Lung (tissue), 11 donors: ENCODE measurements at regions not wholly inside any gene's neighbourhood (a gene's known extent, or its start where the extent isn't known, plus 50 kb on each side); places are given as distances from the start of the nearest gene placed in this dataset.

Experiments
- ATAC-seq: fragments of 200-7000 bp; cut with Tn5 transposase; one replicate; pipeline ENCODE4 v1.9.1; 2020; ENCODE audit warnings: moderate number of reproducible peaks; ENCODE audit not compliant: insufficient read depth, low FRiP score
- DNase-seq, 3 donors: peaks; one replicate each; pipeline ENCODE4 v3.0.0-alpha.2; 2013 to 2017
- H3K27ac ChIP-seq, 2 donors: one replicate each; pipeline ENCODE4 v1.5.1; 2013; ENCODE audit warnings: mild to moderate bottlenecking in 2 of 2, moderate library complexity in 2 of 2, control low read depth in 1 of 2, inconsistent platforms in 1 of 2, low read depth in 1 of 2, low read length in 1 of 2
- H3K27me3 ChIP-seq, 3 donors: one replicate each; pipeline ENCODE4 v1.5.1; 2013; ENCODE audit warnings: low read length in 2 of 3; ENCODE audit not compliant: control insufficient read depth in 3 of 3, insufficient read depth in 3 of 3
- H3K36me3 ChIP-seq, 4 donors: one replicate each; pipeline ENCODE4 v1.5.1; 2013; ENCODE audit warnings: low read length in 4 of 4, mild to moderate bottlenecking in 1 of 4, moderate library complexity in 1 of 4; ENCODE audit not compliant: control insufficient read depth in 4 of 4, insufficient read depth in 4 of 4
- H3K4me1 ChIP-seq, 5 donors: one replicate each; pipeline ENCODE4 v1.5.1; 2013; ENCODE audit warnings: low read length in 5 of 5, mild to moderate bottlenecking in 2 of 5, moderate library complexity in 1 of 5; ENCODE audit not compliant: control insufficient read depth in 5 of 5, insufficient read depth in 5 of 5
- H3K4me3 ChIP-seq: one replicate; pipeline ENCODE4 v1.5.1; 2013; ENCODE audit warnings: mild to moderate bottlenecking, control low read depth, moderate library complexity
- H3K9ac ChIP-seq, 2 donors: one replicate each; pipeline ENCODE4 v1.5.1; 2013; ENCODE audit warnings: low read length in 2 of 2, control low read depth in 1 of 2; ENCODE audit not compliant: insufficient read depth in 1 of 2
- H3K9me3 ChIP-seq, 4 donors: one replicate each; pipeline ENCODE4 v1.5.1; 2013; ENCODE audit warnings: low read length in 3 of 4, mild to moderate bottlenecking in 1 of 4, moderate library complexity in 1 of 4; ENCODE audit not compliant: control insufficient read depth in 4 of 4, insufficient read depth in 3 of 4
- WGBS, 2 donors: extraction: QIAGEN DNeasy Blood & Tissue Kit; methylation state at CpG; one replicate each; pipeline ENCODE4 v1.1.7; 2013; 5-methylcytosine and 5-hydroxymethylcytosine counted together
- TF ChIP-seq, protein P1 (sequence below): IDR thresholded peaks from 2 replicates; pipeline ENCODE4 v1.5.1; 2012; ENCODE audit warnings: mild to moderate bottlenecking; ENCODE audit errors: control extremely low read depth, extremely low read depth
- donor health status: control.
- donor health status: control.
- donor health status: Bipolar disorder and iron deficiency.
- donor health status: healthy.
- donor health status: DM: yes; HTN: yes; CAD: no.

DNA sequence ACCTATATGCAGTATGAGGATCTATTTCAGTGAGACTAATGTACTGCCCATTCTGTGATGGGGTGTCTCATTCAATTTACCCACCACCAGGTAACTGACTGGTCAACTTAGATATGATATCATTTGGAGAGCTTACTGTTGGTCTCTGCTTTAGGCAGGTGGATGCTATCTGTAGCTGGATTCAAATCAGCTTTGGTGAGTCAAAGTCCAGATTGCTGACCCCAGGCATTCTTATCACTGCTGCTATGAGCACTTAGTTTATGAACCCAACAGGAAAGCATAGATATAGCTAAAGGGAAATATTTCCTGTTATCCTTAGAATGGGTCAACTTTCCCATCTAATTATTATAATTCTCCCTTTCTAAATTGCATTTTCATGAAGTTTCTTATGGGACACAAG, 1295.2 kb upstream of the SPRY2 start:
- H3K9me3 ChIP-seq, result no peaks in the 10 kb centered on the region
- DNase-seq (no peak), ATAC-seq (no peak)
- no peaks in the 10 kb centered on the region for H3K36me3 ChIP-seq
- H3K4me3 ChIP-seq, result no peak overlapping the region
- H3K4me1 ChIP-seq, result no peaks in the 10 kb centered on the region
- H3K9ac ChIP-seq, result no peak overlapping the region
- TF ChIP-seq, protein P1, sequence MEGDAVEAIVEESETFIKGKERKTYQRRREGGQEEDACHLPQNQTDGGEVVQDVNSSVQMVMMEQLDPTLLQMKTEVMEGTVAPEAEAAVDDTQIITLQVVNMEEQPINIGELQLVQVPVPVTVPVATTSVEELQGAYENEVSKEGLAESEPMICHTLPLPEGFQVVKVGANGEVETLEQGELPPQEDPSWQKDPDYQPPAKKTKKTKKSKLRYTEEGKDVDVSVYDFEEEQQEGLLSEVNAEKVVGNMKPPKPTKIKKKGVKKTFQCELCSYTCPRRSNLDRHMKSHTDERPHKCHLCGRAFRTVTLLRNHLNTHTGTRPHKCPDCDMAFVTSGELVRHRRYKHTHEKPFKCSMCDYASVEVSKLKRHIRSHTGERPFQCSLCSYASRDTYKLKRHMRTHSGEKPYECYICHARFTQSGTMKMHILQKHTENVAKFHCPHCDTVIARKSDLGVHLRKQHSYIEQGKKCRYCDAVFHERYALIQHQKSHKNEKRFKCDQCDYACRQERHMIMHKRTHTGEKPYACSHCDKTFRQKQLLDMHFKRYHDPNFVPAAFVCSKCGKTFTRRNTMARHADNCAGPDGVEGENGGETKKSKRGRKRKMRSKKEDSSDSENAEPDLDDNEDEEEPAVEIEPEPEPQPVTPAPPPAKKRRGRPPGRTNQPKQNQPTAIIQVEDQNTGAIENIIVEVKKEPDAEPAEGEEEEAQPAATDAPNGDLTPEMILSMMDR, result no peak
- no peak overlapping the region for H3K27ac ChIP-seq
- no peaks in the 10 kb centered on the region for H3K27me3 ChIP-seq

- 92 to 94% methylated on average over 2 of the region's 2 CpGs for WGBS, 2 donors
- no peak for ATAC-seq
These were observed 1274.1 kb upstream of the SPRY2 start for GRCh38 chr13:81615031-81615430.

DNA sequence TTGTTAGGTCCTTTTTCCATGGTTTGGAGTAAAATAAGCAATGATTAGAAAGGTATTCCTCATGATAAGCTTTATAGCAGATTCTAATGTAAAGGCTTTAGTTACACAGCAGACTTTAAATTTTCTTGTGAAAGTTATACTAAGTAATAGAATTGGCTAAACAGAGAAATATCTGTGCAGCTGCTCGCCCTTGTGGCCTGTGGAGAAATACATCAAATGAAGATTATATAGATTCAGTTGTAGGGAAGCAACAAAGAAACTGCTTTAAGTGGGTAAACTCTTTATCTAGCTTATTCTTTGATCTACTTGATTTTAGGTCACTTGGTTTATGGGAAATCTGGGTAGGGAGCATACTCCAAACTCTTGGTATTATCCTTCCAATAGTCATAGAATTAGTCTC, 1269.7 kb upstream of the SPRY2 start:
- no peaks in the 10 kb centered on the region for H3K27me3 ChIP-seq
- WGBS, 2 donors, result 56 to 73% methylated on average over 1 of the region's 1 CpG
- H3K9me3 ChIP-seq, result no peaks in the 10 kb centered on the region
- no peak overlapping the region for H3K27ac ChIP-seq
- no peaks in the 10 kb centered on the region for H3K36me3 ChIP-seq
- ATAC-seq, result no peak
- TF ChIP-seq, protein P1, result no peak
- H3K9ac ChIP-seq, result no peak overlapping the region
- no peak overlapping the region for H3K4me3 ChIP-seq
- no peaks in the 10 kb centered on the region for H3K4me1 ChIP-seq
- DNase-seq, result peak in 1 of 3 donors; percentile 2

More at GRCh38 chr13:81615031-81615430, 1274.1 kb upstream of the SPRY2 start:
- no peak overlapping the region for H3K4me3 ChIP-seq
- no peaks in the 10 kb centered on the region for H3K9me3 ChIP-seq
- no peaks in the 10 kb centered on the region for H3K36me3 ChIP-seq
- no peak overlapping the region for H3K9ac ChIP-seq
- H3K27ac ChIP-seq, result no peak overlapping the region
- no peaks in the 10 kb centered on the region for H3K4me1 ChIP-seq
- TF ChIP-seq, protein P1, result no peak
- no peaks in the 10 kb centered on the region for H3K27me3 ChIP-seq
- DNase-seq, result no peak

- Histone ChIP-seq H3K9ac (no peak overlapping the region), H3K4me3 (no peak overlapping the region), H3K27me3 (no peaks in the 10 kb centered on the region), H3K9me3 (no peaks in the 10 kb centered on the region), H3K36me3 (no peaks in the 10 kb centered on the region), H3K4me1 (no peaks in the 10 kb centered on the region), H3K27ac (no peak overlapping the region)
- ATAC-seq (no peak), DNase-seq (no peak)
- TF ChIP-seq, protein P1, result no peak
- WGBS, 2 donors, result 86 to 90% methylated on average over 2 of the region's 2 CpGs
These were observed 1268.4 kb upstream of the SPRY2 start for GRCh38 chr13:81609335-81609734.
